NK-92 (cell line): ENCODE measurements at regions not wholly inside any gene's neighbourhood (a gene's known extent, or its start where the extent isn't known, plus 50 kb on each side); places are given as distances from the start of the nearest gene placed in this dataset.

Experiments
- DNase-seq: peaks from one replicate; lab custom pipeline; 2025; ENCODE audit not compliant: unreplicated experiment; lab: John Stamatoyannopoulos, UW

DNA sequence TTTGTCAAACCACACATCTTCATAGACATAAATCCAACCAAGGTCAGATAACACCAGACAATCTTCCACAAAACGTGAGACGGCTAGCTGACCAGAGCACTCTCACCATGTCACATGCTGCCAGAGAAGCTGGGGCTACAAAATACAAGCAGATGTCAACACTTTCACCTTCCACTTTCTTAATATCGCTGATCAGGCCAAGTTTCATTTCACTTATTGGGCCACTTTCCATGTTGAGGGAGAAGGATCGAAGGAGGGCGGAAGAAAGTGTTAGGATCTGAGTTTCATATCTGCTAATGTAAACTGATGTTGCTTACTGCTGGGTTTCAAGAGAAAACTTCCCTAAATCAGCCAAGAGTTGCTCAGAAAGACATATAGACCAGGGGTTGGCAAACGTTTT, 177.0 kb upstream of the PRDM1 start:
- DNase-seq, result no peak

DNA sequence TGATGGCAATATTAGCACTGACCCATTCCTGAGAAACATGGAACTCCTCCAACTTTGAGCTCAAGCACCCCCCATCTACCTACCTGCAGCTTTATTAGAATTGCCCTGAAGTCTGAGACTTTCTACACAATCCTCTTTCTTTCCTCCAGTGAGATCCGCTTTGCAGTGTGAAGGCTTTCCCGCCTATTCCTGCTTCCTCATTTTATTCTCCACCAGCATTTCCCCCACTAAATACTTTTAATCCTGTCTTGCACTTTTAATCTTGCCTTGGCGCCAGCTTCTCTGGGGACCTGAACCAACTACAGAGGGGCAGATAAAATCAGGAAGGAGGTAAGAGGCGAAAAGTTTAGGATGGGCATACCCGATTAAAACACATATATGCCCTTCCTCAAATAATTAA, 178.1 kb upstream of the PRDM1 start:
- DNase-seq, result no peak

DNA sequence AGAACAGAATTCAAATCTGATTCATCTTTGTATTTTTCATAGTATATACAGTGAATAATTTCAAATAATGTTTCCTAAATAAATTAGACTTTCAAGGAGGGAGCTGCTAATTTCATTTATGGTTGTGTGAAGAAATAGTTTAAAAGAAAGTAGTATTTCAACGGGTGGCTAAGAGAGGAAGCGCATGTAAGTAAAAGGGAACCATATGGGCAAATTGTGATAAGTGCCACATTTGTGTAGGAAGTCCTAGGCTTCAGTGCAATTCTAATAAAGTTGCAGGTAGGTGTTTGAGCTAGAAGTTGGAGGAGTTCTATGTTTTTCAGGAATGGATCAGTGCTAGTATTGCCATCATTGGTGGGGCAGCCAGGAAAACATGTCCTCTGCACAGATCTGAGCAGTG, 178.8 kb upstream of the PRDM1 start:
- no peak for DNase-seq

DNA sequence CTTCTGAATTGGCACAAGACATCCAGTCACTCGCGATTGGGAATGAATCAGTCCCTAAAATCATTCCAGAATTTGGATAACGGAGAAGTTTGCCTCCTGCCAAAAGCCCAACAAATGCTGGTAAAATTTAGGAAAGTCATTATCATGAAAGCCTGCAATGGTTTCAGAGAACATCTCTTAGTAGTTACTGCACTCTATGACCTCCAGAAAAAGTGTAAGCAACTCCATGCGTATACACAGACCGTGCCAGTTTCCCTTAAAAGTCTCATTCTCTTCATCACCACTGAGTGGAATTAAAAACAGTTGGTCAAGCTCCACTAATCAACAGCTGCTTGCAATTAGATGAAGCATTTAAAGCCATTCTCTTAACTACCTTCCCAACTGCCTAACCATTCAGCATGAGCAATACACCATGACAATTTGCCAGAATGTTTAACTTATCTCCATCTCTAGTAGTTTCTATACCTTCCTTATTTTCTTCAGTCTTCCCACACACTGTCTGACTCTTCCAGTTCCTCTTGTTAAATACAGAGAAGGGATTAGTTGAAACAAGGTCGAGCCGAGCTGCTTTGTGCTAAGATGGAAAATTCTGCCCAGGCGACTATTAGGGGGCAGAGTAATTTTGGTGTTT, 183.6 kb upstream of the PRDM1 start:
- no peak for DNase-seq

DNA sequence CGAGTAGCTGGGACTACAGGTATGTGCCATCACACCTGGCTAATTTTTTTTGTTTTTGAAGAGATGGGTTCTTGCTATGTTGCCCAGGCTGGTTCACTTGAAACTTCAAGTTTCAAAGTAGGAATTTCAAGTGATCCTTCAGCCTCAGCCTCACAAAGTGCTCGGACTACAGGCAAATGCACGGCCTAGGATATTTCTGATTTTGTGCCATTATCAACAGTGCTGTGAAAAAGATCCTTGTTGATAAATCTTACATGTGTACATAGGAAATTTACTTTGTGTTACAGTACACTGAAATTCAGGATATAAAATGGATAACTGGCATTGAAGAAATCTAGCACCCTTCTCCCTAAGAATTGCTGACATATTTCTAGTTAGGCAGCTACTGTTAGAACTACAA, 184.6 kb upstream of the PRDM1 start:
- DNase-seq, result no peak

DNA sequence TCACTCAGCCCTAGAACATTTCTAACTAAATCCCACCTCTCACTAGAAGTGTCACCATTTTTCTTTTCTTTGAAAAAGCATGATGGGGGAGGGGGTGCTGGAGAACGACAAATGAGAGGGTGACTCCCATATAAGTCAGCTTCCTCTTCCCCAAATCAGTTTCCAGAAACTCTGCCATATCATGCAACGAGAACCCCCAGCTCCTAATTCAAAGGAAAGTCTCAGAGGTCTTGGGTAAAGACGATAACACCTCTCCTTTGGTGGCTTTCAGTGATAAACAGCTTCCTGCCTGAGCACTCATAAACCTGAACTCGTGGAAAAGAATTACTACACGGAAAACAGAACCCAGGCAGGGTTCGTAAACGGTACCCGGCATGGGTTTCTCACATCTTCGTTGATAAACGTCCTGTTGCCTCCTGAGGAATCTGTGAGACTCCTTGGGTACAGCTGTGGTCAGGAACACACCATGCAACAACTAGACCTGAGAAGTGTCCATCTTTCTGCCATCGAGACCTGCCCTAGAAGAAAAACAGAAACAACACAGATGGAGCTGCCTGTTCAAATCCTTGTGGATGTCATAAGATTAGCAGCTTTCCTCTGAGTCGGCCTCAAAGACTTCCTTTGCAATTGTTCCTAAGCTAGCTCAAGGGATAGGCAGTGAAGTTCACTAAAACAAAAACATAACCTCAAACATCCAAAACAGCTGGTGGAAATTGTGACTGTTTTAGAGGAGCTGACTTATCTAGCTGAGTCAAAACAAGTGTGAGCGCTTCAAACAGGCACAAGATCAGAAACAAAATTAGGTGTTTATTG, 185.8 kb upstream of the PRDM1 start:
- DNase-seq, result no peak

DNA sequence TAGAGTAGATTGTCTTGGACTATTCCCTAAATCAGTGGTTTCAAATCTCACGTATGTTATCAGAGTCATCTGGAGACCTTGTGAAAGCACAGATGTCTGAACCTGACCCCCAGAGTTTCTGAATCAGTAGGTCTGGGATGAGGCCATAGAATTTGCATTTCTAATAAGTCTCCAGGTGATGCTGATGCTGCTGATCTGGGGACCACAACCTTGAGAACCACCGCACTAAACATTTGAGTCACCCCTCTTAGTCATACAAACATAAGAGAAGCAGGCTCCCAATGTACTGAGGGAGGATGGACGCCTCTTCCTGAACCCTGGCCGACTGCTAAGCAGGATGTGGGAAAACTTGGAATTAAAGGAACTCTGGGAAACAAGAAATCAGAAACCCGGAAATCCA, 187.8 kb upstream of the PRDM1 start:
- DNase-seq, result no peak

DNA sequence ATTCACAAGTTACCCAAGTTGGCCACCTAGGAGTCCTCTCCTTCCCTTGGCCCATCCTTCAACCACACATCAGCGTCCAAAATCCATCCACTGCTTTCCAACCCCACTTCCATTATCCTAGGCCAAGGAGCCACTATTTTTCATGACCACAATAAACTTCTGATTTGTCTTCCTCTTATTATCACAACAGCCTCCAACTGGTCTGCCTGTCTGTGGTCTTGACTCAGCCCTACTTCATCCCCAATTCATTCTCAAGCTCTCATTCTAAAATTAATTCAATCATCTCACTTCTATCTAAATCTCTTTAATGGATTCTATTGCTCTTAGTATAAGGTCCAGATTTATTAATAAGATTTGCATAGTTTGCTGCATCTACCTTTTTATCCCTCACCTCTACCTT, 189.0 kb upstream of the PRDM1 start:
- no peak for DNase-seq

DNA sequence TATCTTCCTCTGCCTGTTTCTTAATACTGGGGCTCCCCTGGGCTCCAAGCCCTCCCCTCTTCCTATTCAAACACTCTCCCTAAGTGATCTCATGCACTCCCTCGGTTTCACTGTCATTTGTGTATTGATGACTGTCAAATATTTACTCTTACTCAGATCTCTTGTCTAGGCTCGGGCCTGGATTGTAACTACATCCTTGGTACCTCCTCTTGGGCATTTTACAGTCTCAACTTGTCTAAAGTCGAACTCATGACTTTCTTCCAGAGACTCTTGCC, 189.4 kb upstream of the PRDM1 start:
- DNase-seq, result no peak

DNA sequence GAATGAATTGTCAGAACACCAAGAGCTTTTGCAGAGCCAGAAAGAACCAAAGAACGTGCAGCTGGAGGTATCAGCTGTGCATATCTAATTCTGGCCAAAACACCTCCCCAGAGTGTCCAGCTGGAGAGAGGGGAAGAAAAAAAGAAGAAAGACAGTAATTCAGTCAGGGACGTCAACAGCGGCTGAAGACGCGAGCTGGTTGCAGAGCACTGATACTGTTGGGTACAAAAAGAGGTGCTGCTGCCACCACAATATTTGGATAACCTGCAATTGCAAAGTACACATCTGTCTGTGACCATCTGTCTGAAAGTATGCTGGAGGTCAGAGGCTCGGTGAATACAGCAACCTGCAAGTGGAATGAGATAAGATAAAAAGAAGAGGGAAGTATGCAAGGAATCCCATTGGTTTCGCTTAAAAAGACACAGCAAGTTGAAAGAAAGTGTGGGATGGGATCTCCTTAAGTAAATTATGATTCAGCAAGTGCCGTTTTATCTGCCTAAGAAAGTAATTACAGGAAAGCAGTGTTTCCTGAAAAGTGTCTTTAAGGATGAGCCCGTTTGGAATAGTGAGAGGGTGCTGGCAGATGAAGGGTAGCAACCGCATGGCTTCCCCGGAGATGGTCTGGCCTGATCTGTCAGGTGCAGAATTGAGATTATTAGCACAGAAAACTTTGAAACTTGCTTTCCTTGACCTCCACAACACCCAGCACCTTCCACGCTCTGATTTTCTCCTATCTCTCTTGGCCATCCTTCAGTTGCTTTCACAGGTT, 189.9 kb upstream of the PRDM1 start:
- DNase-seq, result no peak

DNA sequence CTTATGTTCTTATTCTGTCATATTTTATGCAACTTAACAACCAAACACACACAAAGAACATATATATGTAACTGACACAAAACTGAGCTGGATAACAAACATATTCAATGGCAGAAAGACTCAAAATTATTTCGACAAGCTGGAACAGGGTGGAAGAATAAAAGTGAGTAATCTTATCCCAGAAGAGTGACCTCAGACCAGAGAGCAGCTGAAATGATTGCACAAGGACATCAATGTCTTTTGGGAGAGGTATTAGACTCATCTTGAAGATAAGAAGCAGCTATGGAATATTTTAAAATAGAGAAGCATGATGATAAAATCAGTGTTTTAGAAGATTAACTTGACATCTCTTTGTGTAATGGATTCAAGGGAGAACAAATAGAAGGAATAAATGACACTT, 191.6 kb upstream of the PRDM1 start:
- no peak for DNase-seq

DNA sequence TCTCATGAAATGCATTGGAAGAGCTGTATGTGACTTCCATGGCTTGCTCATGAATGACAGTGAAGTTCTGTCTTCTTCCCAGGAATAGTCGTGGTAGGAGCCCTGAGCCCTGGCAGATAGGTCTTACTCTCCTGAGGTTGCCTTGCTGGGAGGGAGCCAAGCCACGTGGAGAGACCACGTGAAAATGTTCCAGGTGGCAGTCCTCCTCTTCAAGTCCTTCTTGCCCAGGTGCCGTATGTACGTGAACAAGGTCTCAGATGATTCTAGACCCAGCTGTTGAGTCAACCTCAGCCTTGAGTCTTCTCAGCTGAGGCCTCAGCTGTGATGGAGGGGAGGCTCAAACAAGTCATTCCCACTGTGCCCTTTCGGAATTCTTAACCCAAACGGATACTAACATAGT, 192.4 kb upstream of the PRDM1 start:
- DNase-seq, result no peak

DNA sequence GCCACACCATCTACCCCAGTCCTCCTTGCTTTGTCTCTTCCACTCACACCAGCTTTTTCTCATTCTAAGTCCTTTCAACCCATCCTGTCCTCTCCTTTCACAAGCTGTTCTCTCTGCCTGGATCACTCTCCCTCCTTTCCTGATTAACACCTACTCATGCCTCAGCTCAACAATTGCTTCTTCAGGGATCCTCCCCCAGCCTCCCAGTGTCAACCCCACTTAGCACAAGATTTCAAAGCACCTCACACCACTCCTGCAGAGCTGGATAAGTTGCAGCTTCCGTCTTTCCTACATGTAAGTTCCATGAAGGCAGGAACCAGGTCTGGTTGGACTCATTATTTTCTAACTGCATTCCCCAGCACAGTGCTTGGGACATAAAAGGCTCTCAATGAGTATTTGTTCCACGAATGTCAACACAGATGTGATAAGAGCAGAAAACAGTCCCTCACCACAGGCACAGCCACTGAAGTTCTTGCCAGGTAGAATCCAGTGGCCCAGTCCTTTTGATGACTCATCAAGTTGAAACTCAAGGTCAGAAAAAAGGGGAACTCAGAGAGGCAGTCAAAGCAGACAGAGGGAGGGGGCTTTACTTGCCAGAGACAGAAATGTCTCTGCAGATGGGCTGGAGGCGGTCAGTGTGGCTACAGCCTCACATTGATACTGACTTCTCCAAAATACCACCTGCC, 193.4 kb upstream of the PRDM1 start:
- DNase-seq, result no peak

DNA sequence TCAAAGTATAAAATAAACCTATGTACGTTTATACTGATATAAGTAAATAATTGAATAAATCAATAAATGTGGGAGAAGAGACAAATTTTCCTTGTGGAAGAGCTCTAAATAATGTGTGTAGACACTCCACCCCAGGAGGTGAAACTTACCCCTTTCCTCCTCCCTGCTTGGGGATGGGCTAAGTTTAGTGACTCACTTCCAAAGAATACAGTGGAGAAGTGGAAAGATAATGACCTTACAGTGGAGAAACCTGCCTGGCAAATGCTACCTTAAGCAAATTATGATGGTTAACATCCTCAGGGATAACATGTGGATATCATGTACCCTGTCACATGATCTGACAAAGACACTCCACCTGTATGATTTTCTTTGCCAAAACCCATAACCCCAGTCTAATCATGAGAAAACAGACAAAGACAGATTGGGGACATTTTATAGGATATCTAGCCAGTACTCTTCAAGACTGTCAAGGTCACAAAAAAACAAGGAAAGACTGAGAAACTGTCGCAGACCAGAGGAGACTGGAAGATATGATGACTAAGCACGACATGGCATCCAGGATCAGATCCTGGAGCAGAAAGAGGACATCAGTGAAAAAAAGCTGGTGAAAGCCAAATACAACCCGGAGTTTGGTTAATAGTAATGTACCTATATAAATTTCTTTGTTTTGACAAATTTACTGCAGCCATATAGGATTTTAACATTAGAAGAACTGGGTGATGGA, 195.5 kb upstream of the PRDM1 start:
- no peak for DNase-seq

DNA sequence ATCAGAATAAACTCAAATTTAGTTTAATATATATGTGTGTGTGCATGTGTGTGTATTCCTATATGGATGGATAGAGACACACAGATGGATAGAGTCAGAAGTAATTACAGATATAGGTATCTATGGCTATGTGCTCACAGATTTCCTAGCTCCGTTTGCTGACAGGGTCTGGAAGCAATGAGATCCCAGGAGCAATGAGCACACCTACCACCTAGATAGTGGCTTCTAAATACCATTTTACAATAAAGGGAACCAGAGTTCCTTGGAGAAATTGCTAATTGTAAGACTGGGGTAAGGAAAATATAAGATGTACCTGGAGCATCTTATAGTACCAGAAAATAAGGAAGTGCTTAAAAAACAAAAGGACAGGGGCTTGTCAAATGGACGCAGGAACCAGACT, 196.2 kb upstream of the PRDM1 start:
- no peak for DNase-seq

DNA sequence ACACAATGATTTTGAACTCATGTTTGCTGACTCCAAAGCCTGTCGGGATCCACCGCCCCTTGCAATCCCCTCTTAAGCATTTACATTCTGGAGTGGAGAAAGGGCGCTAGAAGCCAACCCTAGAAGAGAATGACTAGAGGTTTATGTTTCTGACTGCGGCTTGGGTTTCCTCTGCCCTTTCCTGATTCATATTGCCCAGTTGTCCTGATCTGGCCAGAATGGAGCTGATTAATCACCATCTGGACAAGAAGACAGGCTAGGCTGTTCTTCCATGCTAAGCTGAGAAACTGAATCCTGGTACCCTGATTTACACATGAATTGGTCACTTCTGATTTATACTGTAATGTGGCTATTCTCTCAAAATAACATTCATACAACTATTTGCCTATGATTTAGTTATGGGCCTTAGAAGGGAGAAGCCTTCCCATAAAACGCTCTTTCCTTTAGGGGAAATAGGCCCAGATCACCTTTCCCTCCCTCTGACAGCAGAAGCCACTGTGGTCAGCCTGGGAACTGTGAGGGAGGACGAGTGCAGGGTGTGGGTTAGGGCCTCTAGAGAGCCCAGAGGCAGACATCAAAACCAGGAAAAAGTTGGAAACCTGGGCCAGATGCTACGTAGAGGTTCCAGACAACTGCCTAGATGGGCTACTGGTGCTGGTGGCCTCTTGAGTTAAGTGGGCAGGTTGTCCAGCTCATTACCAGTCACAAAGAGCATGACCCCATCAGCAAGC, 199.2 kb upstream of the PRDM1 start:
- no peak for DNase-seq

DNA sequence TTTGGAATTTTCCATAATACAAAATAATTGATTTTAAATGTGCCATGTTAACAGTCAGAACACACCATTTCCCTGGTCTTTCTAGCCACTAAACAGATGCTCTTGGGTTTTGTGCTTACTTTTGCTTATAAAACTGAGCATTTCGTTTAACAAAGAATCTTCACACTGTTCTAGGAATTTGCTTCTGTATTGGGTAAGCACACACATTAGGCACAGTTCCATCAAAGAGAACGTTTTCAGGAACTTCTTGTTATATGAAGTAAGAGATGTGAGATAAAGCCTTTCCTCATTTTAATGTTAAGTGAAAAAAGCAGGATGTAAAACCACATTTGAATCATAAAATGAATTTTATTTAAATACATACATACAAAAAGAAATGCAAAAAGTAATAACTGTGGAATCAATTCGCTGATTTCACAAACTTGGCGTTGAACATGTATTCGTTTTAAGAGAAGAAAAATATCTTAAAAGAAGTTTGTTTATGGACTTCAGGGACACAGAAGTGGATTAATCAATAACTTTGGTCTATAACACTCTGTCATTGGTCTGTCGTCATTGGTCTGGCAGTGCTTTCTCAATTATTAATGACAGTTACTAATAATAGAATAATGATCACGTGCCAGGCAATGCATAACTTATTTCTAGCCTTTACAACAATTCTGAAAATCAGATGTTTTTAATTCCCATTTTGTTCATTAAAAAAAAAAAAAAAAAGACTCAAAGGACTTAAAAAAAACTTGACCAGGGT, 199.9 kb upstream of the PRDM1 start:
- DNase-seq, result no peak

DNA sequence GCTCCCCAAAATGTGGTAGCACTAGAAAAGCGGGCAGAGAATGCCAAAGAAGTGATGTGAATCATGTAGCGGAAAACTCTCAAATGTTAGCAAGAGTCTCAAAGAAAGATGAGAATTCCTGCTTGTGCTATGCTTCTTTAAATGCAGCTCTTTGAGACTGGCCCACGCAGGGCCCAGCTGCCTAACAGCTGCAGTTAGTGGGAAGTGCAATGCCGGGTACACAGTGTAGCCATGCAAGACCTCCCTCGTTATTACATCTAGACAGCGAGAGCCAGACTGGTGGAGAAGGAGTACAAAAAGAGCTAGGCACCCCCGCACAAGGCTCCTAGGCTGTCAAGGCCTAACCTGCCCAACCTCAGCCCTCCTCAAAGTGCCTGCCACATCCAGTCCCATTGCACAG, 201.7 kb upstream of the PRDM1 start:
- no peak for DNase-seq

DNA sequence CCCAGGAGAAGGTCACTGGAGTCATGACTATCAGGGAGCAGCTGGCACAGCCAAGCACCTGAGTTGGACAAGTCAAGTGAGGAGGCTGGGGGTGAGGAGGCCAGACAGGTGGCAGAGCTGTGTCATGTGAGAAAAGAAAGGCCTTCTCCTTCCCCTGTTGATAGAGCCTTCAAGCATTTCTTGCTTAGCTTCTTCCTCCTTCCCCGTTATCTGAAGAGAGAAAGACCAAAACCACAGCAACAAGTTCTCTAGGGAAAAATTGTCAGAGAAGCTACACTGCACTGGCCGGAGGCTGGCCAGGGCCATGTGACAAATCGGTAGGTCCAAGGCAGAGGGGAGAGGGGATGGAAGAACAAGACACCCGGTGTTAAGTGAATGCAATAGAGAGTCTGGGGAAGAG, 202.1 kb upstream of the PRDM1 start:
- DNase-seq, result no peak

DNA sequence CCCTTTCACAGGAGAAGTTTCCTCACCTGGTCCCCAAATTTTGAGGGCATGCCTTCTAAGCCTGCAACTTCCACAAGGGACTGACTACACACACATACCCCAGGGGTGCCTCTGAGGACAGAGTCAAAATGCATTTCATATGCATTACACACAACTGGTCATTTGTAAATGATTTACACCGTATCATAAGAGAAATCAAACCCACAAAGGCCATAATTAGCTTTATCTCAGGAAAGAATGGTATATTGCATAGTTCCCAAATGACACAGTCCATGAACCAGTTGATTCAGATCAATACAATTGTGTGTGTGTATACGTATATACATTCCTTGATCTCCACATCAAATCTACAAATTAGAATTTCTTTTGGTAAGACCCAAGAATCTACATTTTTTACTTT, 203.3 kb upstream of the PRDM1 start:
- DNase-seq, result no peak
